ENCODE measurements at regions not wholly inside any gene's neighbourhood (a gene's known extent, or its start where the extent isn't known, plus 50 kb on each side); places are given as distances from the start of the nearest gene placed in this dataset.

DNA sequence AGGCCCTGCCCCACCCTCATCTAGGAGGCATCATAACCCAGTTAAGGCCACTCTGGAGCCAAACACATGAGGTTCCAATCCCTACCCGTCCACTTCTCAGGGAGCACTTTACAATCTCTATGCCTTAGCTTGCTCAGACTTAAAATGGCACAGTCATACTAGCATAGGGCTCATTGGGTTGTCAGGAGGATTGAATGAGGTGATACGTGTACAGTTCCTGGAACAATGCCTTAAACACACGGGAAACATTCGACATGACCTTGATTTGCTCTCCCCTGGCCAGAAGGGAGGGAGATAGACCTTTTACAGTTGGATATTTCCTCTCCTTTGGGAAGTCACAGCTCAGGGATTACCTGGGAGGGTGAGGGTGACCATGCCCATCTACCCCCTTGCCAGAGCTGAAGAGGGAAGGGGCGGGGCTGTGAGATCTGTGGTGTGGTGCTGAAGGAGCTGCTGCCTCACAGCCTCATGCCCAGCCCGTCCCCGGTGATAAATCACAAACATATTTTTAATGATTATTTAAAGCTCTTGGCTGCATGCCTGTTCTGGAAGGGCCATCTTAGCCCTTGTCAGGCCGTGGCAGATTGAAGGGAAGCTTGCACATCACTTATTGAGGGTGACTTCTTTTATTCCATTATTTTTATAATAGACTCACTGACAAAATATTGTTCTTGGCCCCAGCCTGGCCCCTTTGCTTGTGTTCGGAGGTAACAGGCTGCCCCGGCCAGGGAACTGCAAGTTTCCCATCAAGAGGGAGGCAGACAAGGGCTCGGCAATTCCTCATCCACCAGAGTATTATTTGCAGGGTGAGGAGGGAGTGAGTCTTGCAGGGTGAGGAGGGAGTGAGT lies 83.4 kb downstream of the FOXD2 start:
- ChIA-PET CTCF (interaction anchor here (0.7 to 0.8 kb wide), 2 partner anchors 45 to 205 kb away, joined by 3 read pairs; no protein-coding TSS in a partner anchor), POLR2A (interaction anchor here (0.8 kb wide), 1 partner anchor 12 kb away, joined by 5 read pairs; no protein-coding TSS in a partner anchor)
- no peak for DNase-seq (ENCODE audit: extremely low spot score)

DNA sequence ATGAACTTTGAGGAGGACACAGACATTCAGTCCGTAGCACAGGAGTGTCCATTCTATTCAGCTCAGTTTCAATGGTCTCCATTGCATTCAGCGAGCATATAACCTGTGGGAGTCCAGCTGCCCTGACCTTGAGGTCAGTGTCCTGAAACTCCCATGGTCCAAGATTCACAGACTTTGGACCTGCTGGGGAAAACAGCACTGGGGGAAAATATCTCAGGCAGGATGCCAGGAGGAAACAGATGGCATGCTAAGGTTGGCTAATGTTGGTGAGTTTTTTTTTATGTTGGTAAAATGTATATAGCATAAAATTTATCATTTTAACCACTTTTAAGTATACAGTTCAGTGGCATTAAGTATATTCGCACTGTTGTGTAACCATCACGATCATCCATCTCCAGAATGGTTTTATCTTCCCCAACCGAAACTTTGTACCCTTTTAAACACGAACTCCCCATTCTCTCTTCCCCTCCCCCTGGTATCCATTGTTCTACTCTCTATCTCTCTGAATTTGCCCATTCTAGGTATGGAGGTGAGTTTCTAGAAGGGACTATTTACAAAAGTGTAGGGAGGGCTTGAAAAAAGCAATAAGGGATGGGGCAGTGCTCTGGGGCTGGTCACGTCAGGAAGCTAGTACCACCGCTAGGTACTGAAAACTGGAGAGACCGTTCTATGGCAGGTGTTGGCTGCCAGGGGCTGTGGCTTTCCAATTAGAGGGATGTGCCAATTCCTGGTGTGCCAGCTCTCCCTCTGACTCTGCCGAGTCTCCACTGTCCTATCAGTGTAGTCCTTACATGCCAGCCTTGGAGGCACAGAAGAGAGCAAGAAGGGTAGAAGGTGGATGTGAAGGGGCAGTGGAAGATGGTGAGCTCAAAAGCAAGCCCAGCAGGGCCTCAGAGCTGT lies 85.3 kb downstream of the FOXD2 start:
- TF ChIP-seq FOXK2 (IDR thresholded peaks at IDR 0.05) = no peak
- no peak for TF ChIP-seq L3MBTL2 (conservative IDR thresholded peaks at IDR 0.05)
- no peak for TF ChIP-seq FOXM1 (IDR thresholded peaks at IDR 0.05; ENCODE audit: borderline replicate concordance)
- TF ChIP-seq SP1 (IDR thresholded peaks at IDR 0.05) = no peak
- POLR2A ChIA-PET = no interaction called here
- DNase-seq (ENCODE audit: extremely low spot score) = no peak
- CTCF ChIA-PET = no interaction called here

More for the DNA sequence above, 83.4 kb downstream of the FOXD2 start:
- TF ChIP-seq L3MBTL2 (conservative IDR thresholded peaks at IDR 0.05) (no peak), TARDBP (IDR thresholded peaks at IDR 0.05) (no peak), LEF1 (IDR thresholded peaks at IDR 0.05; ENCODE audit: borderline replicate concordance) (no peak), FOXK2 (IDR thresholded peaks at IDR 0.05) (no peak), SUZ12 (IDR thresholded peaks at IDR 0.05) (no peak), HDGF (IDR thresholded peaks at IDR 0.05; ENCODE audit: borderline replicate concordance) (no peak), ARNT (IDR thresholded peaks at IDR 0.05) (no peak), NFRKB (IDR thresholded peaks at IDR 0.05) (no peak), FOXM1 (IDR thresholded peaks at IDR 0.05; ENCODE audit: borderline replicate concordance) (no peak), CTBP1 (IDR thresholded peaks at IDR 0.05; ENCODE audit: borderline replicate concordance) (no peak), ELF4 (IDR thresholded peaks at IDR 0.05) (no peak), SP1 (IDR thresholded peaks at IDR 0.05) (no peak), BHLHE40 (IDR thresholded peaks at IDR 0.05; ENCODE audit: borderline replicate concordance) (no peak), FOXA1 (IDR thresholded peaks at IDR 0.05) (no peak), ZNF384 (IDR thresholded peaks at IDR 0.05) (no peak)
- TF ChIP-seq, protein P1, sequence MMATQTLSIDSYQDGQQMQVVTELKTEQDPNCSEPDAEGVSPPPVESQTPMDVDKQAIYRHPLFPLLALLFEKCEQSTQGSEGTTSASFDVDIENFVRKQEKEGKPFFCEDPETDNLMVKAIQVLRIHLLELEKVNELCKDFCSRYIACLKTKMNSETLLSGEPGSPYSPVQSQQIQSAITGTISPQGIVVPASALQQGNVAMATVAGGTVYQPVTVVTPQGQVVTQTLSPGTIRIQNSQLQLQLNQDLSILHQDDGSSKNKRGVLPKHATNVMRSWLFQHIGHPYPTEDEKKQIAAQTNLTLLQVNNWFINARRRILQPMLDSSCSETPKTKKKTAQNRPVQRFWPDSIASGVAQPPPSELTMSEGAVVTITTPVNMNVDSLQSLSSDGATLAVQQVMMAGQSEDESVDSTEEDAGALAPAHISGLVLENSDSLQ (IDR thresholded peaks at IDR 0.05) = no peak

DNA sequence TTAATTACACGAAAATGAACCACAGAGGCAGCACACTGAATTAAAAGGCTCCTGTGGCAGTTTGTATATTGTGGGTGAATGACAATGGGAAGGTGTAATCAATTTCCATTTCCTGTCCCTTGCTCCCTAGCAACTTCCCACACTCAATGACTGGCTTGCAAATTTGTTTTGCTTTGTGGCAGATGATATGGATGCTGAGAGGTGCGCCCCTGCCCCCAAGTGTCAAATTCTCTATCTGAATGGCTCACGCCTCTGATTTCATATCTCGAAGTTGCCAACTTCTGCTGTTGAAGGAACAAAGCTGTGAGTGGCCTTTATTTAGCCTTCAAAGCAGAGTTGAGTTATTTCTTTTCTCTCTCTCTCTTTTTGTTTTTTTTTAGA lies 86.0 kb downstream of the FOXD2 start:
- ChIA-PET CTCF (interaction anchor here (0.6 kb wide), 1 partner anchor 8 kb away, joined by 3 read pairs; no protein-coding TSS in a partner anchor), POLR2A (no interaction called here)
- TF ChIP-seq L3MBTL2 (conservative IDR thresholded peaks at IDR 0.05) = no peak
- no peak for TF ChIP-seq SUZ12 (IDR thresholded peaks at IDR 0.05)
- no peak for TF ChIP-seq SP1 (IDR thresholded peaks at IDR 0.05)
- TF ChIP-seq, protein P1 (IDR thresholded peaks at IDR 0.05) = no peak
- no peak for DNase-seq (ENCODE audit: extremely low spot score)

DNA sequence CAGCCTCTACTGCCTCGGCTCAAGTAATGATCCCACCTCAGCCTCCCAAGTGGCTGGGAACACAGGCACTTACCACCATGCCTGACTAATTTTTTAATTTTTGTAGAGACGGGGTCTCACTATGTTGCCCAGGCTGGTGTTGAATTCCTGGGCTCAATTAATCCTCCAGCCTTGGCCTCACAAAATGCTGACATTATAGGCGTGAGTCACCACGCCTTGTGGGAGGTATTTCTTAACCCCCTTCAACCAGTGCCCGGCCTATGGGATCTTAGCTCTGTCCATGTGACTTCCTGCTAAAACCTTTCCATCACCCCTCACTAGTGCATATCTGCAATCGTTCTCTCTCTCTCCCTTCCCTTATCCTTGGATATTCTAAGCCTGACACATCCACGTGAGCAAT lies 86.4 kb downstream of the FOXD2 start:
- DNase-seq (ENCODE audit: extremely low spot score) = no peak
- TF ChIP-seq HDGF (IDR thresholded peaks at IDR 0.05; ENCODE audit: borderline replicate concordance) (no peak), FOXK2 (IDR thresholded peaks at IDR 0.05) (no peak)
- TF ChIP-seq, protein P1 (IDR thresholded peaks at IDR 0.05) = no peak
- POLR2A ChIA-PET = no interaction called here
- CTCF ChIA-PET = interaction anchor here (0.6 kb wide), 1 partner anchor 8 kb away, joined by 3 read pairs; no protein-coding TSS in a partner anchor

DNA sequence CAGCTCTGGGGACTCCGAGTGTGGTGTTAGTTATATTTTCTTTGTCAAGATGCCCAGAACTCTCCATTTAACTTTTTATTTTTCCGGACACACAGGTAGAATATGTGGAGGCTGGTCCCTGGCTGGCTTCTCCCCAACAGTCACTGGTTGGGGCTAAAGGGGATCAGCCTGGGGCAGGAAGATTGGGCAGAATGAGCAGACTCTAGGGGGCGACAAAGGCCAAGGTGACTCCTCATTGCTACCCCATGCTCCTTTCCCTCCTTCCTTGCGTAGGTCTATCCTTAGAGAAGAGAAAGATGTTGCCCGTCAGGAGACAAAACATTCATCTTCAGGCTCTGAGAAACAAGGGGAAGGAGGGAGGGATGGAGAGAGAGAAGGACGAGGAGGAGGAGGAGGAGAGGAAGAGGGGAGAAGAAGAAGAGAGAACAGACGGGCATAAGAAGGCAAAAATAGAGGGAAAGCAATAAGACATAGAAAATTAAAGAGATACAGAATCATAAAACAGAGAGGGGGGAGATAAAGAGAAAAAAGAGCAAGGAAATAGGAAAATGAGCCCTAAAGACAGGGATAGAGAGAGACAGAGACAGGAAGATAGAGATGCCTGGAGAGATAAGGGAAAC lies 89.9 kb downstream of the FOXD2 start:
- no peak for DNase-seq (ENCODE audit: extremely low spot score)
- no peak for TF ChIP-seq SUZ12 (IDR thresholded peaks at IDR 0.05)
- no peak for TF ChIP-seq ELF4 (IDR thresholded peaks at IDR 0.05)
- no peak for TF ChIP-seq FOXK2 (IDR thresholded peaks at IDR 0.05)
- TF ChIP-seq, protein P1 (IDR thresholded peaks at IDR 0.05) = no peak
- no peak for TF ChIP-seq ZNF384 (IDR thresholded peaks at IDR 0.05)
- no peak for TF ChIP-seq FOXM1 (IDR thresholded peaks at IDR 0.05; ENCODE audit: borderline replicate concordance)
- no peak for TF ChIP-seq TARDBP (IDR thresholded peaks at IDR 0.05)
- no peak for TF ChIP-seq BHLHE40 (IDR thresholded peaks at IDR 0.05; ENCODE audit: borderline replicate concordance)
- no peak for TF ChIP-seq FOXA1 (IDR thresholded peaks at IDR 0.05)
- TF ChIP-seq ARNT (IDR thresholded peaks at IDR 0.05) = no peak
- no peak for TF ChIP-seq L3MBTL2 (conservative IDR thresholded peaks at IDR 0.05)
- TF ChIP-seq LEF1 (IDR thresholded peaks at IDR 0.05; ENCODE audit: borderline replicate concordance) = no peak
- no peak for TF ChIP-seq HDGF (IDR thresholded peaks at IDR 0.05; ENCODE audit: borderline replicate concordance)
- no peak for TF ChIP-seq CTBP1 (IDR thresholded peaks at IDR 0.05; ENCODE audit: borderline replicate concordance)
- TF ChIP-seq NFRKB (IDR thresholded peaks at IDR 0.05) = no peak
- no peak for TF ChIP-seq SP1 (IDR thresholded peaks at IDR 0.05)
- ChIA-PET CTCF (interaction anchor here (1.3 to 1.9 kb wide), 2 partner anchors 90 to 182 kb away, joined by 3 to 10 read pairs; no protein-coding TSS in a partner anchor), POLR2A (interaction anchor here (1.6 kb wide), 1 partner anchor 11 kb away, joined by 3 read pairs; no protein-coding TSS in a partner anchor)

Data from HEK293T (cell line).